Upper lobe of left lung (tissue), 4 donors: ENCODE measurements at regions not wholly inside any gene's neighbourhood (a gene's known extent, or its start where the extent isn't known, plus 50 kb on each side); places are given as distances from the start of the nearest gene placed in this dataset.

Experiments used
- CTCF ChIP-seq, 6 experiments: fragments of 450-650 bp in 4 of 6; fragments of 200-600 bp in 2 of 6; sonication (generic) in 2 of 6; IDR thresholded peaks; one replicate each; pipeline ENCODE4 v1.5.1; 2016 to 2019; ENCODE audit warnings: antibody characterized with exemption in 6 of 6
- POLR2A ChIP-seq, 4 donors: fragments of 450-650 bp; IDR thresholded peaks; one replicate each; pipeline ENCODE4 v1.5.1; 2016 to 2017; ENCODE audit warnings: antibody characterized with exemption in 4 of 4, mild to moderate bottlenecking in 2 of 4
- POLR2AphosphoS5 ChIP-seq, 2 donors: sonication (generic); formaldehyde crosslinking; IDR thresholded peaks; one replicate each; pipeline ENCODE4 v1.5.1; 2017; ENCODE audit warnings: antibody characterized with exemption in 2 of 2

DNA sequence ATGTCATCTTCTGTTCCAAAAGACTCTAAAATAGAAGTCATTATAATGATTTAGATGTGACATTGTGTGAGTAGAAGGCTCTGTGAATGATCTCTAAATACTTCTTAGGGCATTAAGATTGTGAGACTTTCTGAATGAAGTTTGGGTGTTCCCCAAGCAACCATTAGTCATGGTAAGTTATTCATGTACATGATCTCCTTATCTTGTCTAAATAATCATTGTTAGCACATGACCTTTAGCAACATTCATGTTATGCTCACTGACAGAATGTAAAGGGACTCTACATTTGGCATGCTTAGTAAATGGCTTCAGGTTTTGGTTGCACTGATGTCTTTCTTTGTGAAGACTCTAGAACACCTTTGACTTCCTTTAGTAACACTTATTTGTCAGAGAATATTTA lies 140.8 kb upstream of the AGA start:
- TF ChIP-seq CTCF (IDR thresholded peaks at IDR 0.05) = no peak
- TF ChIP-seq POLR2AphosphoS5 (IDR thresholded peaks at IDR 0.05) = no peak
- no peak for TF ChIP-seq POLR2A (IDR thresholded peaks at IDR 0.05)
